ENCODE measurements at regions not wholly inside any gene's neighbourhood (a gene's known extent, or its start where the extent isn't known, plus 50 kb on each side); places are given as distances from the start of the nearest gene placed in this dataset.

DNA sequence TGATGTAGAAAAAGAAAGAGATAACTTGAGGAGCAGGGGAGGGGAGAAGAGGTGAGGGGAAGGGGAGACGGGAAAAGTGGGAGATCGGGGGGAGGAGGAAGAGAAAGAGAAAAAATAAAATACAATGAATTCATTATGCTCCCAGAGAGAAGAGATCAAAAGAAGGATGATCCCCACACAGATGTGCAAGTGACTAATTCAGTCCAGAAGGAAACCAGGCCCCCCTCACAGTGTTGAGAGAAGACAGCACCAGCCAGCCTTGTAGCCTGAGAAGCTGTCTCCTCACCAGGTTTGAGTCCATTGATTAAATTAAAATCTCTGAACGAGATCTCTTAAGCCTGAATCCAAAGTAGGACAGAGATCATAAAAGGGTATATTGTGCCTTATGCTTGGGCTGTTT is 333.7 kb upstream of the NBEA start:
- DNase-seq (ENCODE audit: low read depth), result no peak
- H3K4me3 ChIP-seq (ENCODE audit: low read depth, low read length), result no peak overlapping the region

GRCh38 chr13:34611671-34612070 is 330.4 kb upstream of the NBEA start:
- H3K4me3 ChIP-seq (ENCODE audit: low read depth, low read length), result no peak overlapping the region
- DNase-seq (ENCODE audit: low read depth), result no peak

- no peak overlapping the region for H3K4me3 ChIP-seq (ENCODE audit: low read depth, low read length)
Observed at GRCh38 chr13:34617473-34618083, 324.5 kb upstream of the NBEA start.

GRCh38 chr13:34618654-34619053 is 323.4 kb upstream of the NBEA start:
- DNase-seq (ENCODE audit: low read depth), result no peak
- H3K4me3 ChIP-seq (ENCODE audit: low read depth, low read length), result no peak overlapping the region

More at GRCh38 chr13:34617473-34618083, 324.5 kb upstream of the NBEA start:
- DNase-seq (ENCODE audit: low read depth), result no peak

DNA sequence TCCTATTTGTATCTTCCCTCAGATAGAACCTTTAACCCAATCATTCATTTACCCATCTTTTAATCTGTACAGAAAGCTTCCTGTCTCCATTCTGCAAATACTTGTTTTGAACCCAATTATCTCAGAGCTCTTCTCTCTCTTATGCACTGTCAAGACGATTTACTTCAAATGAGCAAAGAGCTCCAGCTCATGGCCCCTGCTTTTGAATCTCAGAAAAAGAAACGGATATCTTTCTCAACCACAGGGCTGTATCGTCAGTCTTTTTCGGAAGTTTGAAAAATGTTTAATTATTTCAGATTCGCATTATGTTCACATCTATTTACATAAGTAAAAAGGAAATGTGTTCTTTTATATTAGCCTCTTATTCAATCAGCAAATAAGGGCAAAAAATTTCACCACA is 322.7 kb upstream of the NBEA start:
- H3K4me3 ChIP-seq (ENCODE audit: low read depth, low read length), result no peak overlapping the region
- no peak for DNase-seq (ENCODE audit: low read depth)

GRCh38 chr13:34620074-34620850 is 321.8 kb upstream of the NBEA start:
- DNase-seq (ENCODE audit: low read depth), result no peak
- H3K4me3 ChIP-seq (ENCODE audit: low read depth, low read length), result no peak overlapping the region

- no peak for DNase-seq (ENCODE audit: low read depth)
- H3K4me3 ChIP-seq (ENCODE audit: low read depth, low read length), result no peak overlapping the region
Observed at GRCh38 chr13:34620862-34621261, 321.2 kb upstream of the NBEA start.

GRCh38 chr13:34623331-34623730 is 318.7 kb upstream of the NBEA start:
- DNase-seq (ENCODE audit: low read depth), result no peak
- no peak overlapping the region for H3K4me3 ChIP-seq (ENCODE audit: low read depth, low read length)

GRCh38 chr13:34627509-34628208 is 314.4 kb upstream of the NBEA start:
- H3K4me3 ChIP-seq (ENCODE audit: low read depth, low read length), result no peak overlapping the region
- no peak for DNase-seq (ENCODE audit: low read depth)

- no peak overlapping the region for H3K4me3 ChIP-seq (ENCODE audit: low read depth, low read length)
- DNase-seq (ENCODE audit: low read depth), result no peak
Observed at GRCh38 chr13:34628209-34628682, 313.8 kb upstream of the NBEA start.

DNA sequence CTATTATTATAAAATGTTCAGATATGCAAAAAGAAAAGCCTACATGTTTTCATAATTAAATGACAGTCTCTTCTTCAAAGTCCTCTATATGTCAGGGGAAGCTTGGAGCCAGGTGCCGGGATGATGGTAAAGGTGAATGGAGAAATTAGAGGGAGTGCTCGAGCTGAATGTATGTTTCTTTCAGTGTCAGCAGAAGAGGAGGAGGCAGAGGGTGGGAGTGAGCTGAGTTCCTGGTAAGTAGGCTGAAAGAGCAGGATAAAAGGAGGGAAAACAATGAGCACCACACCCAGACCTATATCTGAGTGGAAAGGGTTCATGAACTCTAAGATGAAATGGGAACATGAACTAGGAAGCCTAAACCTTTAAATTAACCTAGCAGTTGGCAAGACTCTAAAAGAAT is 307.6 kb upstream of the NBEA start:
- no peak for DNase-seq (ENCODE audit: low read depth)
- no peak overlapping the region for H3K4me3 ChIP-seq (ENCODE audit: low read depth, low read length)

DNA sequence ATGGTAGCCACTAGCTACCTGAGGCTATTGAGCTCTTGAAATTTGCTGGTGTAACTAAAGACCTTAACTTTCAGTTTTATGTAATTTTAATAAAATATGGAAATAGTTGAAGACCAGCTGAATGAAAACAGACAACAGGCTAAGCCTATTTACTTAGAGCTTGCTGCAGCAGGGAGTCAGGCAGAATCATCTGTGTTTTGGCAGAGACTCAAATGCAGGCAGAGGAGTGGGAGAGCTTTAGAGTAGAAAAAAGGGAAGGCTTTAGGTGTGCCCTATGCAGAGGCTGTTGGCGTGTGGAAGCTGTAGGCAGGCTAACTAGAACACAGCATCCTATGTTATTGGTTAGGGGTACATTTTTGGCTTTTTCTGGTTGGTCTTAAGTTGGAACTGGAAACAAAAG is 304.9 kb upstream of the NBEA start:
- no peak for DNase-seq (ENCODE audit: low read depth)
- H3K4me3 ChIP-seq (ENCODE audit: low read depth, low read length), result no peak overlapping the region

GRCh38 chr13:34637636-34638035 is 304.4 kb upstream of the NBEA start:
- DNase-seq (ENCODE audit: low read depth), result no peak

DNA sequence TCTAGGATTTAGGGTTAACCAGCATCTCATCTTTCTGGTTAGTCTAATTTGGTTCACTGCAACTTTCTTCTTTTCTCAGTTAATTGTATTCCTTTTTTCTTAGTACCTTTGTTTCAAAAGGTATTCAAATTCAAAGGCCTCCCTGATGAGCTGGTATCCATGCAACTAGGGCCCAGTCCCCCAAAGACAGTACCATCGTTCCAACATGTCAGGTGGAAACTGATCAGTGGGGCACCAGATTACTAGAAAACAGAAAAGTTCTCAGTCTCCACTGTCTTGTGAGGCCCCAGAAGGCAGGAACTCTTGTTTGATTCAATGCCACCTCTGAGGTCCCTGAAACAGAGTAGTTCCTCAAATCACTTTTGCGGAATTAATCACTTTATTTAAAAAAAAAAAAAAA is 303.2 kb upstream of the NBEA start:
- DNase-seq (ENCODE audit: low read depth), result no peak
- H3K4me3 ChIP-seq (ENCODE audit: low read depth, low read length), result no peak overlapping the region

More at GRCh38 chr13:34637636-34638035, 304.4 kb upstream of the NBEA start:
- H3K4me3 ChIP-seq (ENCODE audit: low read depth, low read length), result no peak overlapping the region

DNA sequence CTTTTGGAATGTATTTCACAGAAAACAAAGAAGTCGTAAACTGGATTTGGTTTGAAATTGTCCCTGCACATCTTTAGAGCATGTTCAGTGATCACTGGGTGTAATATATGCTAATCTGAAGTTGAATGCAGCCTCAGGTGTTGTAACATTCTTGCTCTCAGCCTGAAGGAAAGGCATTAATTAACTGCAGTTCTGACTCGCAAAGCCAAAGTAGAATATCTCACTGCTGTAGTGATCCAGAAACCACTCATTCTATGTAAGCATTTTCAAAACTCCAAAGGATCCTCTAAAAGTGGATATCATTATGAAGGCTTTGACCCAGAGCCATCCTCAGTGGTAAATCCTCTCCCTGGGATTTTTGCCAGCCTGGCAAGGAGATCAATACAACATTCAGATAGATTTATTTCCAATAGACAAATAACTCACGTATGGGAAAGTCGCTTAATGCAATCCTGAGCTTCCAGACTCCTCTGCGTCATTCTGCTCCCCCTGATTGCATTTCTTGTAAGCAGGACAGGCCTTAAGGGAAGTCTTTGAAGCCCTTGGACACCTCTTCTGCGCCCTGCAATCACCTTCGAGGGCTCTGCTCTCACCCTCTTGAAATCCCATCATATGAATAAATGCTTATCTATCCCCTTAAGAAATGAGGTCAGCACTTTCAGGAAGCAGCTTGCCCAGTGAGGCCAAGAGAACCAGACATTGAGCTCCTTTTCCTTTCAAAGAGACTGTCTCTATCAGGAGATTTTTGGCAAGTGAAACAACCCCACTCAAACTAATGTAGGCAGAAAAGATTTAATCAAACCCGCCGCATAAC is 301.7 kb upstream of the NBEA start:
- no peak for DNase-seq (ENCODE audit: low read depth)
- H3K4me3 ChIP-seq (ENCODE audit: low read depth, low read length), result no peak overlapping the region

DNA sequence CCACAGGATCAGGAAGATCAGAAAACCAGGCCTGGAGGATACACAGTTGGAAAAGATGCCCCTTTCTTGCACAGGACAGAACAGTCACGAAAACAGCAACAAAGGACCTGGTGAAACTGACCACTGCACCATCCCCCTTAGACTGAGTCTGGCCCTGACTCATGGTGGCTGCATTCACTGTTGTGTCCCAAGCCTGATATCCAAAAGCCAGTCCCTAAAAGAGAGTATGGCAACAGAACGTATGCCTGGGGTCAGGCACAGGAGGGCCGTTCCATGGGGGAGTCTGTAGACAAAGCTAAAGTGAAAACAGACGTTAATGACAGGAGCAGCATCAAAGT is 301.1 kb upstream of the NBEA start:
- DNase-seq (ENCODE audit: low read depth), result no peak
- H3K4me3 ChIP-seq (ENCODE audit: low read depth, low read length), result no peak overlapping the region

GRCh38 chr13:34647379-34648150 is 294.5 kb upstream of the NBEA start:
- no peak for DNase-seq (ENCODE audit: low read depth)
- H3K4me3 ChIP-seq (ENCODE audit: low read depth, low read length), result no peak overlapping the region

DNA sequence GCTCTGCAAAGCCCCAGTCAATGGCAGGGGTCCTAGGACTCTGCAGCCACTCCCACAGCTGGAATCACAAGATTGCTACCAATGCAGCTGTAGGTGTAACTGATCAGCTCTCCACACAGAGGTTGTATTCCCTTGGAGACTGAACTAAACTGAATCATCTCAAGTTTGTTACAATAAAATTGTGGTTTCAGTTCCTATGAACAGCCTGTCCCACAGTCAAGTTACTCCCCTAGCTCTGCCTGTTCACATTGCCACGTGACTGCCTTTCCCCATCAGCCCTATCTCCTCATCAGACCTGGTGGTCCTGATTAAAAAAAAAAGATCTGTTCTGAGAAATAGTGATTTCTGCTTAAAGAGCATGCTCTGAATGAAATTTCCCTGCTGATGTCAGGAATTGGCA is 287.9 kb upstream of the NBEA start:
- no peak overlapping the region for H3K4me3 ChIP-seq (ENCODE audit: low read depth, low read length)
- no peak for DNase-seq (ENCODE audit: low read depth)

GRCh38 chr13:34654647-34655046 is 287.4 kb upstream of the NBEA start:
- no peak overlapping the region for H3K4me3 ChIP-seq (ENCODE audit: low read depth, low read length)
- DNase-seq (ENCODE audit: low read depth), result no peak
